IMR-90 (cell line): ENCODE measurements at regions not wholly inside any gene's neighbourhood (a gene's known extent, or its start where the extent isn't known, plus 50 kb on each side); places are given as distances from the start of the nearest gene placed in this dataset.

Source experiments
- ATAC-seq: fragments of 200-7000 bp; cut with Tn5 transposase; 2 replicates; pipeline ENCODE4 v1.9.1; 2020; ENCODE audit warnings: low read depth, mild to moderate bottlenecking, moderate library complexity
- BruUV-seq: library from RNA; stranded (reverse); fragments of 400-500 nt; replicated peaks from 2 replicates; lab custom pipeline; 2021; lab: Mats Ljungman, UMichigan
- CTCF ChIA-PET: fragments of 300-600 bp; formaldehyde crosslinking; extraction: SDS; loops from one replicate; lab custom pipeline; 2021; ENCODE audit warnings: antibody characterized with exemption; lab: Yijun Ruan, JAX
- POLR2A ChIA-PET: fragments of 300-600 bp; sonication (Branson Sonifier 250); formaldehyde crosslinking; loops from one replicate; lab custom pipeline; 2022; ENCODE audit warnings: antibody characterized with exemption; ENCODE audit not compliant: unreplicated experiment; lab: Charles Lee
- DNase-seq: peaks from one replicate; pipeline ENCODE4 v3.0.0; 2013
- H2AFZ ChIP-seq: replicated peaks from 2 replicates; pipeline ENCODE3; 2013; ENCODE audit warnings: low read length, mild to moderate bottlenecking; ENCODE audit not compliant: poor library complexity
- H2AK5ac ChIP-seq: 2 replicates; pipeline ENCODE4 v1.6.1; 2013; ENCODE audit warnings: low read depth, low read length, inconsistent platforms
- H2AK9ac ChIP-seq: replicated peaks from 2 replicates; pipeline ENCODE3; 2013; ENCODE audit warnings: mild to moderate bottlenecking, low read depth, low read length, moderate library complexity; ENCODE audit not compliant: poor library complexity
- H2BK120ac ChIP-seq: 2 replicates; pipeline ENCODE4 v1.6.1; 2013; ENCODE audit warnings: low read depth, low read length, inconsistent platforms
- H2BK15ac ChIP-seq: 3 replicates; pipeline ENCODE4 v1.6.1; 2013; ENCODE audit warnings: low read depth, low read length, inconsistent platforms
- H2BK20ac ChIP-seq: 2 replicates; pipeline ENCODE4 v1.6.1; 2013; ENCODE audit warnings: low read depth, mild to moderate bottlenecking, inconsistent platforms, low read length, moderate library complexity
- H2BK5ac ChIP-seq: 2 replicates; pipeline ENCODE4 v1.6.1; 2013; ENCODE audit warnings: mild to moderate bottlenecking, low read depth, low read length, inconsistent platforms; ENCODE audit not compliant: poor library complexity, severe bottlenecking
- H3K14ac ChIP-seq: replicated peaks from 2 replicates; pipeline ENCODE4 v1.6.1; 2013; ENCODE audit warnings: low read depth, low read length, inconsistent platforms
- H3K18ac ChIP-seq: 2 replicates; pipeline ENCODE4 v1.6.1; 2013; ENCODE audit warnings: low read depth, low read length, control low read depth
- H3K23ac ChIP-seq: 2 replicates; pipeline ENCODE4 v1.6.1; 2013; ENCODE audit warnings: low read depth, low read length, inconsistent platforms
- H3K27ac ChIP-seq: 2 replicates; pipeline ENCODE4 v1.5.1; 2013; ENCODE audit warnings: mild to moderate bottlenecking, control low read depth, low read length; ENCODE audit not compliant: insufficient read depth
- H3K27me3 ChIP-seq: 2 replicates; pipeline ENCODE4 v1.6.1; 2013; ENCODE audit warnings: low read length; ENCODE audit not compliant: control insufficient read depth, insufficient read depth
- H3K36me3 ChIP-seq: 2 replicates; pipeline ENCODE4 v1.6.1; 2013; ENCODE audit warnings: low read length, mixed read lengths; ENCODE audit not compliant: control insufficient read depth, insufficient read depth
- H3K4ac ChIP-seq: 2 replicates; pipeline ENCODE4 v1.6.1; 2013; ENCODE audit warnings: low read depth, low read length, inconsistent platforms
- H3K4me1 ChIP-seq: 2 replicates; pipeline ENCODE4 v1.6.1; 2013; ENCODE audit warnings: low read length, mixed read lengths; ENCODE audit not compliant: control insufficient read depth, insufficient read depth
- H3K4me2 ChIP-seq: 2 replicates; pipeline ENCODE4 v1.6.1; 2013; ENCODE audit warnings: low read depth, mild to moderate bottlenecking, control low read depth, low read length, moderate library complexity
- H3K4me3 ChIP-seq: 2 replicates; pipeline ENCODE4 v1.5.1; 2013; ENCODE audit warnings: low read depth, mild to moderate bottlenecking, control low read depth, low read length, moderate library complexity; ENCODE audit not compliant: insufficient read depth
- H3K56ac ChIP-seq: 2 replicates; pipeline ENCODE4 v1.6.1; 2013; ENCODE audit warnings: low read length, inconsistent platforms; ENCODE audit not compliant: insufficient read depth; ENCODE audit errors: extremely low read depth
- H3K79me1 ChIP-seq, 2 experiments: 2 replicates each; pipeline ENCODE4 v1.6.1; 2013; ENCODE audit warnings: low read length in 2 of 2, inconsistent platforms in 1 of 2, low read depth in 1 of 2
- H3K9ac ChIP-seq: 2 replicates; pipeline ENCODE4 v1.6.1; 2013; ENCODE audit warnings: low read depth, low read length, control low read depth
- H3K9me1 ChIP-seq: 2 replicates; pipeline ENCODE4 v1.6.1; 2013; ENCODE audit warnings: low read length, inconsistent platforms; ENCODE audit not compliant: insufficient read depth
- H3K9me3 ChIP-seq: 2 replicates; pipeline ENCODE4 v1.6.1; 2013; ENCODE audit warnings: low read length; ENCODE audit not compliant: control insufficient read depth, insufficient read depth
- H4K20me1 ChIP-seq: 2 replicates; pipeline ENCODE4 v1.6.1; 2013; ENCODE audit warnings: low read length, inconsistent platforms; ENCODE audit not compliant: insufficient read depth
- H4K5ac ChIP-seq: 2 replicates; pipeline ENCODE4 v1.6.1; 2013; ENCODE audit warnings: mild to moderate bottlenecking, low read depth, low read length, control low read depth
- H4K8ac ChIP-seq, 2 experiments: 2 replicates each; pipeline ENCODE4 v1.6.1; 2013; ENCODE audit warnings: low read depth in 2 of 2, low read length in 2 of 2, control low read depth in 1 of 2, inconsistent platforms in 1 of 2
- H4K91ac ChIP-seq: 2 replicates; pipeline ENCODE4 v1.6.1; 2013; ENCODE audit warnings: low read depth, low read length, inconsistent platforms; ENCODE audit not compliant: insufficient read depth
- BHLHE40 ChIP-seq: fragments of 150-350 bp; IDR thresholded peaks from 2 replicates; pipeline ENCODE4 v1.6.1; 2016; ENCODE audit warnings: mild to moderate bottlenecking, low read depth, low read length
- CEBPB ChIP-seq: IDR thresholded peaks from 2 replicates; pipeline ENCODE4 v1.6.1; 2012; ENCODE audit warnings: low read depth, low read length, improper control_type of control experiment
- FOS ChIP-seq: fragments of 150-350 bp; IDR thresholded peaks from 2 replicates; pipeline ENCODE4 v1.6.1; 2016; ENCODE audit warnings: low read depth, low read length
- MAFK ChIP-seq: IDR thresholded peaks from 2 replicates; pipeline ENCODE4 v1.6.1; 2012; ENCODE audit warnings: low read depth, low read length, improper control_type of control experiment
- NFE2L2 ChIP-seq: fragments of 150-350 bp; IDR thresholded peaks from 2 replicates; pipeline ENCODE4 v1.6.1; 2016; ENCODE audit warnings: low read depth, mild to moderate bottlenecking, low read length
- RAD21 ChIP-seq: IDR thresholded peaks from 2 replicates; pipeline ENCODE4 v1.6.1; 2012; ENCODE audit warnings: low read length, improper control_type of control experiment
- SMC3 ChIP-seq: fragments of 150-350 bp; IDR thresholded peaks from 2 replicates; pipeline ENCODE4 v1.6.1; 2016; ENCODE audit warnings: low read depth, mild to moderate bottlenecking, antibody characterized with exemption, low read length, moderate library complexity
- WGBS, 2 experiments: methylation state at CpG; one replicate each; pipeline versions ENCODE4 v1.1.5 to v1.1.7; 2013; ENCODE audit warnings: missing lambda C conversion rate in 2 of 2; ENCODE audit not compliant: insufficient read length in 1 of 2; ENCODE audit errors: extremely low coverage in 2 of 2; 5-methylcytosine and 5-hydroxymethylcytosine counted together
- dilution Hi-C: fragments of 300-500 bp; cut with HindIII; formaldehyde crosslinking; loops from one replicate; pipeline ENCODE4 v1.14.3; 2018; ENCODE audit warnings: low sequenced_read_pairs; ENCODE audit not compliant: unreplicated experiment
- in situ Hi-C: fragments of 300-500 bp; cut with MboI; formaldehyde crosslinking; loops from 3 replicates; pipeline ENCODE4 v1.14.3; 2019; ENCODE audit warnings: low sequenced_read_pairs, inconsistent platforms, mixed read lengths
- intact Hi-C: fragments of 100-400 bp; cut with micrococcal nuclease; formaldehyde crosslinking; loops from 2 replicates; pipeline ENCODE4 v1.10.0; 2022
- TF ChIP-seq, protein P1 (sequence below): conservative IDR thresholded peaks from 2 replicates; pipeline ENCODE4 v1.5.1; 2012; ENCODE audit warnings: mild to moderate bottlenecking, low read depth, low read length, improper control_type of control experiment

DNA sequence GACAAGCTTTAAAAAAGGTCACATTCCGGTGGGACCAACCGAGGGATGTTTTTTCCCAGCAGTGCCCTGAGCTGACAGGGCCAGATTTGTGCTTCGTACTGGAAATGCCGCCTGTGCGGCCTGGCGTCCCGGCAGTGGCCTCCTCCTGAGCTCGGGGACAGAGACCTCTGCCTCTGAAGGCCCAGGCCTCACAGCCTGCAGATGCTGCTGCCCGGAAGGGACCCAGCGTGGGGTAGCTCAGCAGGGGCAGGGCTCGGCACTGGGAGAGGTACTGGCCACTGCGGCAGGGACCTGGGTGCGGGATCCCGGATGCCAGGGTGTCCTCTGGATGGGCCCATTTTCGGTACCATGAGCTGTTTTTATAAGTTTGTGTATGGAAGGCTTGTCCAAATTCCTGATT is 52.4 kb upstream of the CFAP46 start:
- Histone ChIP-seq H2BK20ac (no peak overlapping the region), H3K9me1 (no peaks in the 10 kb centered on the region), H4K91ac (no peak overlapping the region), H3K4me2 (peak overlapping the region; percentile 60; the same call in 1 of the 2 replicates), H3K9ac (no peak overlapping the region), H2BK15ac (no peak overlapping the region), H3K79me1 (no peaks in the 10 kb centered on the region), H3K4me1 (no peaks in the 10 kb centered on the region), H3K18ac (no peak overlapping the region), H3K23ac (no peak overlapping the region), H3K4me3 (no peak overlapping the region), H3K14ac (no peak overlapping the region), H3K9me3 (no peaks in the 10 kb centered on the region), H3K27me3 (peaks cover 18% of the 10 kb centered on the region; the same call in 1 of the 2 replicates), H2BK120ac (no peak overlapping the region), H4K5ac (no peak overlapping the region), H4K8ac (no peak overlapping the region), H2AFZ (no peak overlapping the region), H2BK5ac (no peak overlapping the region), H3K36me3 (no peaks in the 10 kb centered on the region), H3K56ac (no peak overlapping the region), H4K20me1 (no peaks in the 10 kb centered on the region), H2AK9ac (no peak overlapping the region), H3K4ac (no peak overlapping the region), H2AK5ac (no peak overlapping the region), H3K27ac (no peak overlapping the region)
- ChIA-PET POLR2A (no interaction called here), CTCF (no interaction called here)
- WGBS, 2 experiments = 68% methylated on average over 7 of the region's 15 CpGs; no CpG with 5 or more reads in 1 of the 2 experiments
- ATAC-seq = peak; percentile 27; the same call in 1 of the 2 replicates
- no TSS peak for BruUV-seq
- dilution Hi-C loops (no loop called here), in situ Hi-C loops (no loop called here), intact Hi-C loops (no loop called here)
- no peak for TF ChIP-seq SMC3
- TF ChIP-seq FOS = no peak
- no peak for TF ChIP-seq CEBPB
- TF ChIP-seq BHLHE40 = no peak
- no peak for TF ChIP-seq NFE2L2
- no peak for TF ChIP-seq RAD21
- TF ChIP-seq, protein P1, sequence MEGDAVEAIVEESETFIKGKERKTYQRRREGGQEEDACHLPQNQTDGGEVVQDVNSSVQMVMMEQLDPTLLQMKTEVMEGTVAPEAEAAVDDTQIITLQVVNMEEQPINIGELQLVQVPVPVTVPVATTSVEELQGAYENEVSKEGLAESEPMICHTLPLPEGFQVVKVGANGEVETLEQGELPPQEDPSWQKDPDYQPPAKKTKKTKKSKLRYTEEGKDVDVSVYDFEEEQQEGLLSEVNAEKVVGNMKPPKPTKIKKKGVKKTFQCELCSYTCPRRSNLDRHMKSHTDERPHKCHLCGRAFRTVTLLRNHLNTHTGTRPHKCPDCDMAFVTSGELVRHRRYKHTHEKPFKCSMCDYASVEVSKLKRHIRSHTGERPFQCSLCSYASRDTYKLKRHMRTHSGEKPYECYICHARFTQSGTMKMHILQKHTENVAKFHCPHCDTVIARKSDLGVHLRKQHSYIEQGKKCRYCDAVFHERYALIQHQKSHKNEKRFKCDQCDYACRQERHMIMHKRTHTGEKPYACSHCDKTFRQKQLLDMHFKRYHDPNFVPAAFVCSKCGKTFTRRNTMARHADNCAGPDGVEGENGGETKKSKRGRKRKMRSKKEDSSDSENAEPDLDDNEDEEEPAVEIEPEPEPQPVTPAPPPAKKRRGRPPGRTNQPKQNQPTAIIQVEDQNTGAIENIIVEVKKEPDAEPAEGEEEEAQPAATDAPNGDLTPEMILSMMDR = no peak
- TF ChIP-seq MAFK = no peak
- no peak for DNase-seq
